COLO668 (cell line): ENCODE measurements at regions not wholly inside any gene's neighbourhood (a gene's known extent, or its start where the extent isn't known, plus 50 kb on each side); places are given as distances from the start of the nearest gene placed in this dataset.

Experiments used
- DNase-seq: peaks from one replicate; lab custom pipeline; 2025; ENCODE audit not compliant: unreplicated experiment; lab: John Stamatoyannopoulos, UW

DNA sequence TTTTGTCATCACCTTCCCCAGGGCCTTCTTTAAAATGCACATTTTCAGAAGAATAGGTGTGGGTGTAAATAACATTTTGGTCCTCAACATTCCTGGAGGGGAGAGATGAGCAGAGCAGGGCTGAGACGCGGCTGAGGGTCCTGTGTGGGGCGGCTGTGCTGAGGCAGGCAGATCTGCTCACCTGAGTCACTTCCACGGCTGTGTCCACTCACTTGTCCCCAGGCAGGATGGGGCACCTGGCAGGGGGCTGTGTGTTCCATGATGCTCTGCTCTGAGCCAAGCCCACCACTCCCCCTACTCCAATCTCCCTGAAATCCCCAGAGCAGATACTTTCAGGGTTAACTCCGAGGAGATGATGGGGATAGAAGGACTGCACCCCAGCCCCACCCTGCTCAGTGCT lies 93.8 kb downstream of the GLRX3 start:
- DNase-seq, result no peak

DNA sequence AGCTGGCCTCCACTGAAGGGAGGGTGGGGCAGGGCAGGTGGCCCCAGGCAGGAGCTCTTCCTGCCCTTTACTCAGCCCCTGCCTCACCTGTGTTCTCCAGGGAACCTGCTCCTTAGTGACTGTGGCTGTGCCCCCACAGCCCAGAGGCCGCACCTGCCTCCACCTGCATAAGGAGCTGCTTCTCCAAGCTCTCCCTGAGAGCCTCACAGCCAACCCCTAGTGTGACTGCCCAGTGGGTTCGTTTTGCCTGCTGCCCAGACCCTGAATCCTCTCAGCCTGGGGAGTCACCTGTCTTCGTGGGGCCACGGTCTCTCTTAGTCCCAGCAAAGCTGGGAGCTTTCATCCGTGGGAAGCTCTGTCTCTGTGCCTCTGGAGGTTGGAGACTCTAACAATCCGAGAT lies 94.4 kb downstream of the GLRX3 start:
- DNase-seq, result no peak

DNA sequence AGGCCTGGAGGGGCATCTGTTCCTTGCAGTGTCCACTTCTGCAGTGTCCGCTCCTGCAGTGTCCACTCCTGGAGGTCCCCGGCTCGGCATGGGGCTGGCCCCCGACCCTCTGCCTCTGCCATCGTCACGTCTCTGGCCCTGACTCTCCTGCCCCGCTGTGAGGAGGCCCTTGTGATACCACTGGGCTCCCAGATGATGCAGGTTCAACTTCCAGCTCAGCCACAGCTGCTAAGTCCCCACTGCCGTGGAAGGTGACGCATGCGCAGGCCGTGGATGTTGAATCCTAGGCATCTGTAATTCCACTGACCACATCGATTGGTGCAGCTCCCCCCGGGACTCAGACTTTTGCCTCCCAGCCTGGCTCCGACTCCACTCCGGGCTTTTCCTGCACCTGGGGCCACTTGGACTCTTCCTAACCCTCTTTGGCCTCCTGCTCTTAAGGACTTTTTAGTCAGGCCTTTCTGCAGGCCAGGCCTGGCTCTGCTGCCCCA lies 95.1 kb downstream of the GLRX3 start:
- DNase-seq, result no peak

DNA sequence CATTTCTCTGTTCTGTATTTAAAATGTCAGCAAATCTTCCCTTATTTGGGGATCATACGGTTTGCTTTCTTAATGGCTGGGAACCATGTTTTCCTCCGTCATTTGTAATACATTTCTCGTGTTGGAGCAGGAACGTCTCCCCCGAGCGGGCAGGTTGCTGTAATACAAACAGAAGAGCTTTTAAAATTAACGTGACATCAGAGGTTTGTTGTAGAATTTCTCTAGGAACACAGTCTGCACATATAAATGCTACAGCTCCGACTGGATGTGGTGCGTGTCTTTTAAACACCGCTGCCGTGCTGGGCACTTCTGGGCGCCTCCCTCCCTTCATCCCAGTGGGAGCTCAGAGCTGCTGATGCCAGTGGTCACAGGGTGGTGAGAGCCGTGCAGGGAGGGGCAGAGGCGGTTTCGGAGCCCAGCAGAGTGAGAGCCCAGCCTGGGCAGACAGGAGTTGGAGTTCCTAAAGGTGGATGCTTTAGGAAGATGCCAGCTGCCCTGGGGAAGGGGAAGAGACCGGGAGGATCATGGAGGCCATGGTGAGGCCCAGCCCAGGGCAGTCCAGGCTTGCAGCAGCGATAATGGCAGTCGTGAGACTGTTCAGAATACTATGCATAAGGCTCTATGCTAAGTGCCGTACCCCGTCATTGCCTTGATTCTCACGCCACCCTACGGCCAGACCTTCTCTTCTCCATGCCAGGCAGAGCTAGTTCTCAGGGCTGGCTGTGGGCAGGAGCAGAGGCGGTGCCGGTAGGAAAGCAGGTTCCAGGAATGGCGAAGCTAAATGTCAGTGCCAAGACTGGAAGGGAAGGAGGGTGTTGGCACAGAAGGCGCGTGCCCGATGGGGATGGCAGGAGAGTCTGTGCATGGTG lies 96.2 kb downstream of the GLRX3 start:
- DNase-seq, result no peak

DNA sequence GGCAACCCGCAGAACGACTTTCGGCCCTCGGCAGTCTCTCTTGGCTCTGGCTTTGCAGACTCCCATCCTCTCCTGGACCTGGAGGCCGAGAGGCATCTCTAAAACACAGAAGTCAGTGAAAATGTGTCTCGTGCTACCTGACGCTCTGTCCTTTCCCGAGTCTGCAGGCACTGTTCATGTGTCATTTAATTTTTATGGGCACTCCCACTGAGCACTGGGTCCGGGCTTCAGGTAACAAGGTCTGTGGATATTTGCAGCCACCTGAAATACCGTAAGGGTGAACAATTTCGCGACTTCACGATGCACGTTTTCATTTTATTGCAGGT lies 96.8 kb downstream of the GLRX3 start:
- DNase-seq, result no peak

DNA sequence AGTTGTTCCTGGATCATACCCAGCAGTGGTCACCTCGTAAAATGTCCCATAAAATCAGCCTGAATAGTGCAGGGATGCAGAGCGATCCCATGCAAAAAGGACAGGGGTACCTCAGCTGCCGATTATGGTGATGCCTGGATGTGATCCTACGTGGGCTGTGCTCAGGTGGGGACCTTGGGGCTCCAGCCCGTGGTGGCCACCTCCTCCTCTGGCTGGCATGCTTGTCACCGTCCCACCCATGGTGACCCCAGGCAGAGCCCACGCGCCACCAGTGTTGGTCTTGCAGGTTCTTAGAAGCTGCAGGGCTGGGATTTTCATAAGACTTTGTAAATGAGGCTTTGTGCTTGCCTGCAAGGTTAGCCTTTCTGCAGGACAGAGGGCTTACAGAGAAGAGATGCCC lies 97.2 kb downstream of the GLRX3 start:
- no peak for DNase-seq

DNA sequence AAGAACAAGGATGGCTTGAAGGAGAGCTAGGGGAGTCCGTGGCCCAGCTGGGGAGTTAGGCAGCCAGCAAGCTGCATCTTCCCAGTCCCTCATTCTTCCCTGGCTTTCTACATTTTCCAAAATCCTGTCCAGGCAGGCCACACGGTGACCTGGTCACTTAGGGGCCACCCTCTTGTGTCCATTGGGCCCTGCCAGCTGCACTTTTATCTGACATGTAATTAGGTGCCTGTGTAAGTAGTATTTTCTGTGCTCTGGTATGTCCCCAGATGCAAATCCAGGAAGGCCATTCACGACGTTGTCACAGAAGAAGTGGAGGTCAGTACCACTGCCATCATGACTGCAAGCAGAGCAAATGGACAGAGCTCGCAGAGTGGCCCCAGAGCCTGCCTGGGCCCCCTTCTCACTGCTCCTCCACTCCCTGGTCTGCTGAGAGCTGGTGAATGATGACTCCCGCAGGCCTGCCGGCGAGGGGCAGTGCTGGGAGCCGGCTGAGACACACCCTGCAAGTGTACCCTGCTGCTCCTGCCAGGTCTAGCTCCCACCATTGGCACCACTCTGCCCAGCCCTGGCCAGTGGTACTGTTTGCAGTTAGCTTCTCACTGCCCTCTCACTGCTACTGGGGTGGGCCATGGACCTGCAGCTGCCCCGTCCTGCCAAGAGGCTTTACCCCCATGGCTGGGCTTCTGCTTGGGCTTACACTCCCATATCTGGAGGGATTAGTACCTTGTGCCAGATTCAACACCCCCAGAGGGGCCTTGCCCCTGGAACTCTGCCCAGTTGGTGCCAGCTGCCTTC lies 98.2 kb downstream of the GLRX3 start:
- DNase-seq, result no peak

DNA sequence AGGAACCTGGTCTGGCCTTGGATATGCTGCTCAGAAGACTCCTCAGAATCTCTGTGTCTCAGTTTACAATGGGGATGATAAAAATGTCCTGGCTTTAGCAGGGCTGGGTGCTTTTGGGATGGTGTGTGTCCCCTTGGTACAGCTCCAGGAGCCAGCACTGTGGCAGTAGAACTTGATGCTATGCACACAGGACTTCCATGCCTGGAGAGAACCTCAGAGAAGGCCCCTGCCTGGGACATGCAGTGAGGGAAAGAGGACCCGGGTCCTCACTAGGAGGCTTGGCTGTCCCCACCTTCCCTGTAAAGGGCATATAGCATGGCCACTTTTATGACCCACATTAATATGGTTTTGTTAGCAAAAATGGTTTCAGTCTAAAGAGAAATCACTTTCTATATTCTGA lies 100.5 kb downstream of the GLRX3 start:
- no peak for DNase-seq

DNA sequence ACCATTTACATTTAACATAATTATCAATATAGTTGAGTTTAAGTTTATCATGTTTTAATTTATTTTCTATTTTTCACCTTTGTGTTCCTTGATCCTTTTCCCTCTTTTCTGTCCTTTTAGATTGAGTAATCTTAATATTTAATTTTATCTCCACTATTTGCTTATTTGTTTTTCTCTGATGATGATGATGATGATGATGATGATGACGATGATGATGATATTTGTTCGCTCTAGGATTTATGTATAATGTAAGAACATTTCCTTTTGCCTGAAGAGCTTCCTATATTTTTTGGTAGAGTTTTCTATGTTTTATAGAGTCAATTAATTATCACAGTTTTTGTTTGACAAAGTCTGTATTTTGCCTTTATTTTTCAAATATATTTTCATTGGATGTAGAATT lies 104.2 kb downstream of the GLRX3 start:
- DNase-seq, result no peak

DNA sequence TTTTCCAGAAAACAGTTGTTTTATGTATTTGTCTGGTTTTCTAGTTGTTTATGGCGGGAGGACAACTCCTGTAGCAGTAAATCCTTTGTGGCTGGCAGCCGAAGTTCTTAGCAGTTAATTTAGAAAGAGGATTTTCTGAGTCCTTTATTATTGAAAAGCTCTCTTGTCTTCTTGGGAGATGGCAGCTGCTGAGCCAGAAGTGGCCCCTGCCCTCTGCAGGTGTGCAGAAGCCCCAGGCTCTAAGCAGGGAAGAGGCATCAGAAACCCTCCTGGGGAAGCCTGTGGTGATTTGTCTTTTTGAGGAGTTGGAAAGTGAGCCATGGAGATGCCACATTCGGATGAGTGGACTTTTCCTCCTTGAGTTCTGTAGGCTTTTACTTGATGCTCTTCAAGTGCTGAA lies 106.3 kb downstream of the GLRX3 start:
- DNase-seq, result no peak

DNA sequence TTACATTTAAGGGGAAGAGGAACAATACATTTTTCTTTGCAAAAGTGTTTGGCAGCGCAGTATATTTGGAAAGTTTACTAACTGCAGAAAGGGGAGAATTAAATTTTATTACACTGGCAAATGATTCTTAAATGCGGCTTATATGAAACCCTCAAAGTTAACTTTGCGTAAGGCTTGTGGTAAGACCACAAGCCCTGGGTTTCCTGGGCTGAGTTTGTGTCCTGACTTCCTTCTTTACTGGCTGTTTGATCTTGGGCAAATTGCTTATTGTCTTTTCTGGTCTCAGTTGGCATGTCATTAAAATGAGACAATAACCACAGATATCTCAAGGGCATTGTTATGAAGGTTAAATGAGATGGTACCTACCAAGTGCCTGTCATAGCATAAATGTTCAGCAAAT lies 106.8 kb downstream of the GLRX3 start:
- no peak for DNase-seq

DNA sequence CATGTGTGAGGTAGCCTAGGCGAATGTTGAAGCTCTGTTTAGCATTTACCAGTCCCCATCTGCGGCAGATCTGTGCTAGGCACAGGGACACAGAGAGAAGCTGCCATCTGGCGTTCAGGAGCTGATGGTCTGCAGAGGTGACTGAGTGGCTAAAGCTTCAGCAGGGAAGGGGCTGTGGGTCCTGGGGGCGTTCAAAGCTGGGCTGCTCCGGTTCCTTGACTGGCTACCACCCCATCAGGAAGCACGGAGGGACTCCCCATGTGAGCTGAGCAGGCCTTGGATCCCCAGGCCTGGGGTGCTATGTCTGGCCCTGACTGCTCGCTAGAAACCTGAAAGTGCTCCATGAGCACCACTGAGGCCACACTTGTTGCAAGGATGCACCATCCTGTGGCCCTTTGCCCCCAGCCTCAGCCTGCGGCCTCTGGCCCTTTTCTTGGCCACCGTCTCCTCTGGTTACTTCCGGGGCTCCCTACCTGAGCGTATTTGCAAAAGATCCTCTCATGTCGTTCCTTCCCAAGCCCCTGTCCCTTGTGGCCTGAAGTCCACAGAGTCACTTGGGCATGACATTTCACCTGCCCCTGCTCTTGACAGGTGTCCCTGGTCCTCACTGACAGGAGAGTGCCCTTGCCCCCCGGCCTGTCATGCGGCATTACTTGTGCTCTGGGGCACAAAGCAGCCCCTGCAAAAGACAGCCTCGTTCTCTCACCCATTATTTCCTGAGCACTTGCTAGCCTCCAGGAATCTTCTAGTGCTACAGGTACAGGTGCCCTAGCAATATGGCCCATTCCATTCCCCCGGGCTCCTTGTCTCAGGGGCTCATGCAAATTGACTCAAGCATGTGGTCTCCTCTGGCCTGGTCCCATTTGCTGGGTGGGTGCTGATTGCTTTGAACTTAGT lies 108.1 kb downstream of the GLRX3 start:
- no peak for DNase-seq

DNA sequence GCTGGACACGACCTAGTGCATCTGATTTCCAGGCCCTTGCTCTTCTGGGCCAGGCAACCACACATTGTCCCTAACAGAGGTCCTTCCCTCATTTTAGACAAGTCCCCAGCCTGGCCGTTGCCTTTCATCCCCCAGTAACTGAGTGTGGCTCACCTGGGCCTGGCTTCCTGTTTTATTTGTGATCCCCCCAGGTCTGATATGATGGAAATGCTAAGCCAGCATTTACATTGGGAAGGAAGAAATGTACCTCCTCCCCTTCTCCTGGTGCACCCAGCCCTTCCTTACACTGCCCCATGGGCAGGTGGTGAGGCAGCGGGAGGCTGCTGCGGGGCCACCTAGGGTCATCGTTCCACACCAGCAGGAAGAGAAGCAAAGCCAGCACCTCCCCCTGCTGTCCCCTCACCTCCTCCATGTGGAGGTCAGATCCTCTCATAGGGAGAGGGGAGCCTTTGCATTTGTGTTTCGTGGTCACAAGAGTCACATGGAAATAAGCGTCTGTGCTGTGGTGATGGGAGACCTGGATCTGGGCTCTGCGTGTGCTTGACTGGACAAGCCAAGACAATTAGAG lies 108.8 kb downstream of the GLRX3 start:
- no peak for DNase-seq

DNA sequence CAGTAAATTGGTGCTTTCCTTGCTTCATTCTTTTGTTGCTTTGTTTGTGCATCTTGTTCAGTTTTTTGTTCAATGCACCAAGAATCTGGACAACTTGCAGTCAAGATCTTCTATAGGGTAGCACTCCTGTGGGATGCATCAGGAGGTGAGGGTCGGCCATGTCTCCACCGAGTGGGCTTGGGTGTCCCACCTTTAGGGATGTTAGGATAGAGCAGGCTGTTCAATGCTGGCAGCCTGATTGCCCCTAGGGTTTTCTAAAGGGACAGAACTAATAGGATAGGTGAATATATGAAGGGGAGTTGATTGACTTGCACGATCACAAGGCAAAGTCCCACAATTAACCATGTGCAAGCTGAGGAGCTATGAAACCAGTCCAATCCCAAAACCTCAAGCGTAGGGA lies 109.9 kb downstream of the GLRX3 start:
- no peak for DNase-seq

DNA sequence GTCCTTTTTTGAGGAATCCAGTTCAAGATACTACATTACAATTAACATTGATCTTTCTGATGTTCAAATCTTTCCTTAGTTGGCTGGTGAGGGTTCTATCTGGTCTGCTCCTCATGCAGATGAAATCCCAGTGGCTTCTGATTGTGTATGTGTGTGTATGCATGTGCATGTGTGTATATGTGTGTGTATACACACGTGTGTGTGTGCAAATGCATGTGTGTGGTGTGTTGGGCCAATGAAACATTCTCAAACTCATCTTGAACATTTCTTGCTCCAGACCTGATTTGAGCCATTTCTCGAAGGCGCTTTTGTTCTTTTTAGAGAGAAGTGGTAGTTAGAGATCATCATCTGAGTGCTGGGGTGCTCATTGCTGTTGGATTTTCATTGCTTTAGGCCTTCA lies 113.9 kb downstream of the GLRX3 start:
- DNase-seq, result no peak

DNA sequence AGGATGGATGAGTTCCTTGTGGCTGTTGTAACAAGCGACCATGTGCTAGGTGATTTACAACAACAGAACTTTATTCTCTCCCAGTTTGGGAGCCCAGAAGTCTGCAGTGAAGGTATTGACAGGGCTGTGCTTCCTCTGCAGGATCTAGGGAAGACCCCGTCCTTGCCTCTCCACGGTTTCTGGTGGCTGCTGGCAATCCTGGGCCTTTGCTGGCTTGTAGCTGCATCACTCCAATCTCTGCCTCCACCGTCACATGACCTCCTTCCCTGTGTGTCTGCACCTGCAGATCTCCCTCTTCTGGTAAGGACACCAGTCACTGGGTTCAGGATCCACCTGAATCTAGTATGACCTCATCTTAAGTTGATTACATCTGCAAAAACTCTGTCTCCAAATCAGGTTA lies 115.6 kb downstream of the GLRX3 start:
- no peak for DNase-seq

DNA sequence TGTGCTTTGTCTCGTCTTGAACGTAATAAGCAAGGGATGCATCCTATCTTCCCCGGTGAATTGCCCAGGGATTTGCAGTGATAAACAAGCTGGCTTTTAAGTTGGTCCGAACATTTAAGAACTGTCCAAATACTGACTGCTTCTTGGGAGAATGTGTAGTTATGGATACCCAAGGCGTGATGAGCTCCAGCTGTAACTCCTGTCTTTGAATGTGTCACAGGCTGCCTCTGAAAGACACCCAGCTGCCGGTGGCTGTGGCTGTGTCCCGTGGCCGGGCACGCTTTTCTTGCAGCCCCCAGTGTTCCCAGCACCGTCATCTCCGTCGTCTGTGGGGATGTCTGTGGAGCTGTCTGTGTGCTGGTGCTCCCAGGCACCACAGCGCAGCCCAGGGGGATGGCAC lies 118.1 kb downstream of the GLRX3 start:
- DNase-seq, result no peak

DNA sequence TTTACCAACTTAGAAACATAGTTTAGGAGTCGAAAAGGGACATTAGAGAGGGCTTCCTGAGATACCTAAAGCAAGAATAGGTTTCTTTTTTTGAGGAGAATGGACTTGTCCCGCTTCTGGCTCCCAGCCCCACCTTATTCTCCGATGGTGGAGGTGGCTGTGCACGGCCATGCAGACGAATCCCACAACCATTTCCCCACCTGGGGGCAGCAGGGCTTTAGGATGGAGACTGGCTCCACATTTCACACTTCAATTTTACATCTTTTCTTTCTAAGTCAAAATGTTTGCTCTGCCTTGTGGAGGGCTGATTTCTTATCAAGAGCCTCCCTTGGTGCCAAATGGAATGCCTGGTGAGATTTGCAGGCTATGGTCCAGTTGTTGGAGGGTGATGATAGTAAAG lies 118.5 kb downstream of the GLRX3 start:
- no peak for DNase-seq

DNA sequence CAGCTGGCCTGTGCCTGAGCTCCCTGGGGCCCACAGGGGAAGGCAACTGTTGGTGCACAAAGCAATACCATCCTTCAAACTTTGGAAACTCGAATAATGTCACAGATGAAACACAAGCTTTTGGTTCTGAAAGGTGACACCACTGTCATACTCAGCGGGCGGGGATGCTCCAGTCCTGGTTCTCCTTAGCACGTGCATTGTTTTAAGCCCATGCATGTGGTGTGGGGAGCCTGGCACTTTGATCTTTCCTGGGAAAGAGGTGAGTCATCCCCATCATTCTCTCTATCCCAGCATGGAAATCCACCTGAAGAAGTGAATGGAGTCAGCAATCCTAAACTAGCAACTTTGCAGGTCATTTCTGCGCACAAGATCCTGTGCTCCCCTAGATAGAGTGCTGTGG lies 119.6 kb downstream of the GLRX3 start:
- no peak for DNase-seq

DNA sequence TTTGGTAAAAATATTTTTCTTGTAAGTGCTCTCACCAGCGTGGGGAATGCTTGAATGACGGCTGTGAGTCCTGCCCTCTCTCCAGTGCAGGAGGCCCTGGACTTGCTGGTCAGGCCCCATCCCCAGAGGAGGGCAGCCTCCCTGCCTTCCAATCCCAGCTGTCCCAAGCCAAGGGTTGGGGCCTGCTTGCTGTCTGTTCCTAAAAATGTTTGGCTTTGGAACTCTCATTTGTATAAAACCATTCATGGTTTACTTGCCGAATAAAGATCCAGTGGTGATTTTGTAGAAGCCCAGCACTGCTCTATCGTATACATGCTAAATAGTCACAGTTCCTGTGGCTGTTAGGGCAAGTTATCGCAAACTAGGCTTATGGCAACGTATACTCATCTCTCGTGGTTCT lies 121.7 kb downstream of the GLRX3 start:
- DNase-seq, result no peak

DNA sequence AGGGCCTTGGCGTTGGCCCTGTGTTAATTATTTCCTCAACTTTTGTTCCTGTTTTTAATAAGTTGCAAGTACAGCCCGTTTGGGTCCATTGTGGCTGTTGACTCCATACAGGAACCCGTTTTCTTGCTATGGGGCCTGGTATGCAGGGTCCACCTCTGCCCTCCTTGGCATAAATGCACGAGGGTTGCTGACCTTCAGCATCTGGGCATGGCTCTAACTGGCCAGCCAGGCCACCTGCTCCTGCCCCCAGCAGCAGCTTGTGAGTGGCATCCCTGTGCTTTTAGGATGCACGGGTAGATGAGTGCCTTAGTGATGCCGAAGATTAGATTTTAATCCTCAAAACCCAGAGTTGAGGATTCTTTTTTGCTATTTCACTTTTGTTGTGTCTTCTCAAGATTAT lies 123.2 kb downstream of the GLRX3 start:
- no peak for DNase-seq
